PC-9 (cell line): ENCODE measurements at regions not wholly inside any gene's neighbourhood (a gene's known extent, or its start where the extent isn't known, plus 50 kb on each side); places are given as distances from the start of the nearest gene placed in this dataset.

Source experiments
- EZH2 ChIP-seq: fragments of 200-600 bp; sonication (generic); IDR thresholded peaks from 2 replicates; pipeline ENCODE4 v1.8.0; 2017; ENCODE audit warnings: antibody characterized with exemption, low read depth
- TF ChIP-seq, protein P1 (sequence below): fragments of 200-600 bp; sonication (generic); conservative IDR thresholded peaks from 2 replicates; pipeline ENCODE4 v1.6.1; 2017; ENCODE audit warnings: mixed run types, antibody characterized with exemption, mild to moderate bottlenecking, moderate library complexity

DNA sequence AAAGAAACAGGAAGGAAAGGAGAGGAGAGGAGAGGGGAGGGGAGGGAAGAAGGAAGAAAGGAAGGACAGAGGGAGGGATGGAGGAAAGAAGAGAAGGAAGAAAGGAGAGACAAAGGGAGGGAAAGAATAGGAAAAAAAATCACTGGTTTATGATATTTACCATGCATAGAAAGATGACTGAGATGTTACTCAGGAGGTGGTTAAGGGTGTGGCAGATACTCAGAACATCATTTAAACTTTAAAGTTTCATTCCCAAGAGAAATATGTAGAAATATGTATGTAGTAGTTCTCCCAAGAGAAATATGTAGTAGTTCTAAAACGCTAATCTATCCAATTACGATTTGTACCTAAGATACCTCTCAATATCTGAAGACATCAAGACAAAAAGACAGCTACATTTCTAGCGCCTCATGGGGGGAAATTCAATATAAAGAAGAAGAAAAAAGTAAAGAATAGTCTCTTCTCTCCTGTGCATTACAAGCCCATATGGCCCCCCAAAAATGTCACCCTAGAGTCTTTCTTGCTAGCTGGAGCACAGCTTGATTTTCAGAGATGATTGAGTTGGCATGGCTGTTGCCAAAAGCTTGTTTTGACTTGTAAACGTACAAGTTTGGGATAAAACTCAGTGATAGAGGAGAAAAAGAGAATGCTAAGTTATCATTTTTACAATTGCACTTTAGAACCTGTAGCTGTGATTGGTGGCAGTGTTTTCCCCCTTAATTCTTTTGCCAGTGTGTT is 539.2 kb downstream of the CDH26 start:
- TF ChIP-seq, protein P1, sequence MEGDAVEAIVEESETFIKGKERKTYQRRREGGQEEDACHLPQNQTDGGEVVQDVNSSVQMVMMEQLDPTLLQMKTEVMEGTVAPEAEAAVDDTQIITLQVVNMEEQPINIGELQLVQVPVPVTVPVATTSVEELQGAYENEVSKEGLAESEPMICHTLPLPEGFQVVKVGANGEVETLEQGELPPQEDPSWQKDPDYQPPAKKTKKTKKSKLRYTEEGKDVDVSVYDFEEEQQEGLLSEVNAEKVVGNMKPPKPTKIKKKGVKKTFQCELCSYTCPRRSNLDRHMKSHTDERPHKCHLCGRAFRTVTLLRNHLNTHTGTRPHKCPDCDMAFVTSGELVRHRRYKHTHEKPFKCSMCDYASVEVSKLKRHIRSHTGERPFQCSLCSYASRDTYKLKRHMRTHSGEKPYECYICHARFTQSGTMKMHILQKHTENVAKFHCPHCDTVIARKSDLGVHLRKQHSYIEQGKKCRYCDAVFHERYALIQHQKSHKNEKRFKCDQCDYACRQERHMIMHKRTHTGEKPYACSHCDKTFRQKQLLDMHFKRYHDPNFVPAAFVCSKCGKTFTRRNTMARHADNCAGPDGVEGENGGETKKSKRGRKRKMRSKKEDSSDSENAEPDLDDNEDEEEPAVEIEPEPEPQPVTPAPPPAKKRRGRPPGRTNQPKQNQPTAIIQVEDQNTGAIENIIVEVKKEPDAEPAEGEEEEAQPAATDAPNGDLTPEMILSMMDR: no peak
- TF ChIP-seq EZH2: no peak
